Putamen (tissue), 1 donor: ENCODE measurements at regions not wholly inside any gene's neighbourhood (a gene's known extent, or its start where the extent isn't known, plus 50 kb on each side); places are given as distances from the start of the nearest gene placed in this dataset.
A peak's percentile ranks its signal among the peaks of the same experiment; 100 is the strongest.

Source experiments
- DNase-seq: peaks from one replicate; pipeline ENCODE4 v3.0.0-alpha.2; 2016; ENCODE audit warnings: low spot score

- peak; percentile 71 for DNase-seq
Observed at GRCh38 chr11:120013325-120014250, 124.3 kb downstream of the TRIM29 start.

- DNase-seq: no peak
Observed at GRCh38 chr11:120012245-120012644, 125.7 kb downstream of the TRIM29 start.

GRCh38 chr11:120011836-120012235 is 126.1 kb downstream of the TRIM29 start:
- peak; percentile 58 for DNase-seq

GRCh38 chr11:120010775-120011174 is 127.1 kb downstream of the TRIM29 start:
- DNase-seq: no peak

- DNase-seq: no peak
Observed at GRCh38 chr11:120009938-120010337, 128.0 kb downstream of the TRIM29 start.

GRCh38 chr11:120007144-120007543 is 130.8 kb downstream of the TRIM29 start:
- no peak for DNase-seq

- no peak for DNase-seq
Observed at GRCh38 chr11:120004723-120005122, 133.2 kb downstream of the TRIM29 start.

- no peak for DNase-seq
Observed at GRCh38 chr11:120001178-120002090, 136.5 kb downstream of the TRIM29 start.

GRCh38 chr11:119999220-119999619 is 138.7 kb downstream of the TRIM29 start:
- no peak for DNase-seq

- DNase-seq: no peak
Observed at GRCh38 chr11:119996556-119996955, 141.4 kb downstream of the TRIM29 start.

GRCh38 chr11:119995730-119996491 is 142.0 kb downstream of the TRIM29 start:
- no peak for DNase-seq

- DNase-seq: no peak
Observed at GRCh38 chr11:119993722-119994121, 144.2 kb downstream of the TRIM29 start.

GRCh38 chr11:119992171-119993051 is 145.5 kb downstream of the TRIM29 start:
- DNase-seq: no peak

- no peak for DNase-seq
Observed at GRCh38 chr11:119991669-119992068, 146.2 kb downstream of the TRIM29 start.

- no peak for DNase-seq
Observed at GRCh38 chr11:119991022-119991404, 146.9 kb downstream of the TRIM29 start.

- peak; percentile 95 for DNase-seq
Observed at GRCh38 chr11:119990309-119991021, 147.4 kb downstream of the TRIM29 start.

- DNase-seq: no peak
Observed at GRCh38 chr11:119989159-119989821, 148.6 kb downstream of the TRIM29 start.

- DNase-seq: no peak
Observed at GRCh38 chr11:119985551-119985950, 152.4 kb downstream of the TRIM29 start.

GRCh38 chr11:119983816-119984215 is 154.1 kb downstream of the TRIM29 start:
- no peak for DNase-seq

- no peak for DNase-seq
Observed at GRCh38 chr11:119983240-119983732, 154.6 kb downstream of the TRIM29 start.
